ENCODE measurements at regions not wholly inside any gene's neighbourhood (a gene's known extent, or its start where the extent isn't known, plus 50 kb on each side); places are given as distances from the start of the nearest gene placed in this dataset.
A peak's percentile ranks its signal among the peaks of the same experiment; 100 is the strongest.

DNA sequence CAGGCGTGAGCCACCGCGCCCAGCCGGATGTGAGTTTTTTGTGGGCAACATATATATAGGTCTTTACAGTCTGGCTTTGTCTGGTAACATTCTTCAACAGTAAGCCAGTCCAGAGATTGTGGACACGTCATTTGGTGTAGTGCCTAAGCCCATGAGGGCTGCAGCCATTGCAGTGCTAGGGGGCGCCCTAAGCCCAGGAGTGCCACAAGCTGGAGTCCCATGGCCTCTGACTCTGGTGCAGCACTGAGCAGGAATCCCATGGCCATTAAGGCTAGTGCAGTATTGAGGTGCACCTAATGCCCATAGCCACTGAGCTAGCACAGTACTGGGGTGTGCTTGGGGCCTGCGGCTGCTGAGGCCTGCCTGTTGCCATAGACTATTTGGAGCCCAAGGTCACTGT, 136.4 kb upstream of the NDN start:
- H3K14ac ChIP-seq (ENCODE audit: insufficient read depth, low read length), result no peak overlapping the region
- no peaks in the 10 kb centered on the region for H3K4me1 ChIP-seq (ENCODE audit: insufficient read depth, low read length)
- H3K79me1 ChIP-seq (ENCODE audit: insufficient read depth, low read depth, low read length, poor library complexity, severe bottlenecking), result no peaks in the 10 kb centered on the region
- no peak overlapping the region for H2AK5ac ChIP-seq (ENCODE audit: insufficient read length, low read length)
- Mint-ChIP-seq H3K36me3 (ENCODE audit: insufficient read depth in 1 of 3, low read depth in 3 of 3) (peaks cover 0 to 5% (median 0%) of the 10 kb centered on the region in 3 experiments; a peak in 3 of 7 replicates), H3K27ac (no peak overlapping the region), H3K9me3 (peaks cover 72 to 78% of the 10 kb centered on the region in 2 experiments), H3K27me3 (ENCODE audit: low read depth) (no peaks in the 10 kb centered on the region), H3K4me1 (no peaks in the 10 kb centered on the region), H3K4me3 (no peak overlapping the region)
- H4K91ac ChIP-seq (ENCODE audit: insufficient read length, low read depth, low read length), result no peak overlapping the region
- no peak overlapping the region for H2BK20ac ChIP-seq (ENCODE audit: low read depth, low read length, poor library complexity, severe bottlenecking)
- no peak overlapping the region for H2BK12ac ChIP-seq (ENCODE audit: insufficient read length, low read depth, low read length)
- no peak overlapping the region for H3K9ac ChIP-seq (ENCODE audit: extremely low read depth, insufficient read length, low read length)
- no peaks in the 10 kb centered on the region for H3K79me2 ChIP-seq (ENCODE audit: insufficient read depth, low read length)
- no peak overlapping the region for H3K4me2 ChIP-seq (ENCODE audit: insufficient read depth, insufficient read length, low read length)
- H3K18ac ChIP-seq (ENCODE audit: insufficient read length, low read depth, low read length), result no peak overlapping the region
- peak; percentile 65 for DNase-seq
- no peaks in the 10 kb centered on the region for H3K27me3 ChIP-seq (ENCODE audit: insufficient read depth, low read length)
- H3K56ac ChIP-seq (ENCODE audit: insufficient read length, low read depth, low read length), result no peak overlapping the region
- no peak overlapping the region for H4K8ac ChIP-seq (replicated peaks; ENCODE audit: insufficient read length, low read depth, low read length)
- H4K5ac ChIP-seq (ENCODE audit: insufficient read length, low read depth, low read length), result no peak overlapping the region
- no CpG with 5 or more reads among the region's 7 CpGs for WGBS (ENCODE audit: extremely low coverage, insufficient read length, low lambda C conversion rate)
- no peak overlapping the region for H2BK120ac ChIP-seq (ENCODE audit: low read depth, low read length, poor library complexity, severe bottlenecking)
- no peak overlapping the region for H2BK5ac ChIP-seq (ENCODE audit: insufficient read length, low read length)
- H2AFZ ChIP-seq (ENCODE audit: low read length), result no peak overlapping the region
- no peak overlapping the region for H2BK15ac ChIP-seq (ENCODE audit: low read depth, low read length)
- TF ChIP-seq, protein P1, sequence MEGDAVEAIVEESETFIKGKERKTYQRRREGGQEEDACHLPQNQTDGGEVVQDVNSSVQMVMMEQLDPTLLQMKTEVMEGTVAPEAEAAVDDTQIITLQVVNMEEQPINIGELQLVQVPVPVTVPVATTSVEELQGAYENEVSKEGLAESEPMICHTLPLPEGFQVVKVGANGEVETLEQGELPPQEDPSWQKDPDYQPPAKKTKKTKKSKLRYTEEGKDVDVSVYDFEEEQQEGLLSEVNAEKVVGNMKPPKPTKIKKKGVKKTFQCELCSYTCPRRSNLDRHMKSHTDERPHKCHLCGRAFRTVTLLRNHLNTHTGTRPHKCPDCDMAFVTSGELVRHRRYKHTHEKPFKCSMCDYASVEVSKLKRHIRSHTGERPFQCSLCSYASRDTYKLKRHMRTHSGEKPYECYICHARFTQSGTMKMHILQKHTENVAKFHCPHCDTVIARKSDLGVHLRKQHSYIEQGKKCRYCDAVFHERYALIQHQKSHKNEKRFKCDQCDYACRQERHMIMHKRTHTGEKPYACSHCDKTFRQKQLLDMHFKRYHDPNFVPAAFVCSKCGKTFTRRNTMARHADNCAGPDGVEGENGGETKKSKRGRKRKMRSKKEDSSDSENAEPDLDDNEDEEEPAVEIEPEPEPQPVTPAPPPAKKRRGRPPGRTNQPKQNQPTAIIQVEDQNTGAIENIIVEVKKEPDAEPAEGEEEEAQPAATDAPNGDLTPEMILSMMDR (conservative IDR thresholded peaks at IDR 0.05), result peak; percentile 70
- H3K27ac ChIP-seq (ENCODE audit: insufficient read length, low read depth, low read length), result no peak overlapping the region
- no peaks in the 10 kb centered on the region for H3K23me2 ChIP-seq (ENCODE audit: insufficient read length, low read depth, low read length, poor library complexity, severe bottlenecking)
- H4K20me1 ChIP-seq (ENCODE audit: control insufficient read depth, insufficient read depth, insufficient read length), result no peaks in the 10 kb centered on the region
- H3K9me3 ChIP-seq (ENCODE audit: control insufficient read depth, low read depth, low read length), result peaks cover 25% of the 10 kb centered on the region
- H3K23ac ChIP-seq (ENCODE audit: insufficient read length, low read depth, low read length), result no peak overlapping the region
- H3K4ac ChIP-seq (ENCODE audit: low read depth, low read length), result no peak overlapping the region
- no peak overlapping the region for H3T11ph ChIP-seq (ENCODE audit: low read length)
